ENCODE measurements at regions not wholly inside any gene's neighbourhood (a gene's known extent, or its start where the extent isn't known, plus 50 kb on each side); places are given as distances from the start of the nearest gene placed in this dataset.
A peak's percentile ranks its signal among the peaks of the same experiment; 100 is the strongest.
"Not testable (repeated sequence)": the region's sequence is repeated elsewhere in the genome, so short reads cannot be mapped to it uniquely, and the experiment has no call there.

DNA sequence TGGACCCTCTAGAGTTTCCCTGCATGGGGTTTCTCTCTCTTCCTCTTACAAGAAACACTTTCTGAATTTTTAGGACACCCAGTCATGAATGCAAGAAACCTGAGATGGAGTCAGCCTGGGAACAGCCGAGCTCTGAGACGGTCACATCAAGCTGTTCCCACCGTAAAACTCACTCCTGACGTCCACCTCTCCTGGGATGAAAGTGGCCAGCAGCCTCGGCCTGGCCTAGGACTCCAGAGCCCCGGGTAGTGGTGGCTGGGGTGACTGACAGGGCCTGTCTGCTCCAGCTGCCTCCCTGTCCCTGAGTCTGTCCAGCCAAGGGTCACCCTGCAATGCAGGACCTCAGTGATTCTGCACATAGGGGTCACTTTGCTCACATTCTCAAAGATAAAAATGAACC, 217.8 kb downstream of the SHOX start:
- DNase-seq (ENCODE audit: low read depth), result no peak

DNA sequence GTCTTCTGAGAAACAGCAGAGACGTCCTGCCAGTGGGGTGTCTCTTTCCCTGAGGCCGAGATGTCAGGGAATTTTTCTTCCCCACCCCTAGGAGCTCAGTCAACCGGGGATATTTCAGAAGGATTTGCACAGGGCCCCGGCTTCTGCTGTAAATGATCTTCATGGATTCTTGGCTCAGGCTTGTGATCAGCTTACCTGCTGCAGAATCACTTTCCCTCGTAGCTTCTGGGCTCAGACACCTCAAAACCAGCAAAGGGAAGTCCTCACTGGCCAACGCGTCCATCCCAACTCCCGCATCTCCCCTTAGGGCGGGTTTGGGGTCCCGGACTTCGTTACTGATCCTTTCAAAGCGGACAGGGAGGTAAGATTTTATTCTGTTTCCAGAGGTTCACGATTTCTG, 212.7 kb downstream of the SHOX start:
- DNase-seq (ENCODE audit: low read depth), result no peak

DNA sequence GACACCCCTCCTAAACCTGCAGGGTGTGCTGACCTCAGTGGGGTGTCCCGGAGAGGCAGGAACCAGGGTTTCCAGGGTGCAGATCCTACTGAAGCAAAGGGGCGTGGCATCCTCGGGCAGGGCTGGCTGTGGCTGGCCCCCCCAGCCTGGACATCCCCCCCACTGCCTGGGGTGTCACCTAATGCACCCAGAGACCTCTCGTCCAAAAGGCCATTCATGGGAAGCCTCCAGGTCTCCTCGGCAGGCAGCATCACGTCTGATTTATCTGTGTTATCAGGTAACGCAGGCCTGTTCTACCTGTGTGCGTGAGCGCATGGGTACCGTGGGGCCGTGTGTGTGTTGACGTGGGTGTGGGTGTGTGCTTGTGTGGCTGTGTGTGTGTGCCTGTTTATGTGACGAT, 210.0 kb downstream of the SHOX start:
- no peak for DNase-seq (ENCODE audit: low read depth)

DNA sequence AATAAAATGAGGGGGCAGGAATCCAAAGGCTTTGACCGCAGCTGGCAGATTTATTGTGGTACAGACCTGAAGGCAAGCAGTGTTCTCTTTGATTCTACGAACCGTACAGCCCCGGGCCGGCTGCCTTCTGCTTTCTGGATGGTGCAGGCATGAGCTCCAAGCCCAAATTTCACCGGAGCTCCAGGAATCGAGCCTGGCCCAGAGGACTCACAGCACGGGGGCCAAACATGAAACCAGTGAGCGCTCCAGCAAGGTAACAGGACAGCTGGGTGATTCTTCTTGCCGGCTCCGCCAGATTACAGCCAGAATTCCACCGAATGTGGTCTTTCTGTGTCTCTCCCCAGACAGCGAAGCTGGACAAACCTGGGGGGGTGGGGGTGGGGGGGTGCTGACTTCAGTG, 208.1 kb downstream of the SHOX start:
- DNase-seq (ENCODE audit: low read depth), result not testable (repeated sequence)

DNA sequence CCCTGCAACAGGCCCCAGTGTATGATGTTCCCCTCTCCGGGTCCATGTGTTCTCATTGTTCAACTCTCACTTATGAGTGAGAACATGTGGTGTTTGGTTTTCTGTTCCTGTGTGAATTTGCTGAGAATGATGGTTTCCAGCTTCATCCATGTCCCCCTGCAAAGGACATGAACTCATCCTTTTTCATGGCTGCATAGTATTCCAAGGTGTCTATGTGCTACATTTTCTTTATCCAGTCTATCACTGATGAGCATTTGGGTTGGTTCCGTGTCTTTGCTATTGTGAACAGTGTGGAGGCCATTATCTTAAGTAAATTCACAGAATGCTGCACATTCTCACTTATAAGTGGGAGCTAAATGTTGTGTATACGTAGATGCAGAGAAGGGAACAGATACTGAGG, 205.3 kb downstream of the SHOX start:
- not testable (repeated sequence) for DNase-seq (ENCODE audit: low read depth)

DNA sequence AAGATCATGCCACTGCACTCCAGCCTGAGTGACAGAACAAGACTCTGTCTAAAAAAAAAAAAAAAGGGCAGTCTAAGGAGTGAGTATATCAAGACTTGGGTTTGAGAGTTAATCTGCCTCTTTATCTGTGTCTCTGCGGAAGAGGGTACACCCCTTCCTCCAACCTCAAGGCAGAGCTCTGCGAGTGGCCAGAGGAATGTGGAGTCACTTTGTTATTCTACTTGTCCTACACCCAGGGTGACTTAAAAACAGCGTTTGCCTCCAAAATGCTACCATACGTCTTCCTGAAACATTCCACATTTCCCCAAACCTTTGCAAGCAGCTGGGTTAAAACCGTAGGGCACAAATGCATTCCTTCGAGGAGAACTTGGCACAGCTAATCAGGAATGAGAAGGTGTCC, 199.9 kb downstream of the SHOX start:
- no peak for DNase-seq (ENCODE audit: low read depth)

DNA sequence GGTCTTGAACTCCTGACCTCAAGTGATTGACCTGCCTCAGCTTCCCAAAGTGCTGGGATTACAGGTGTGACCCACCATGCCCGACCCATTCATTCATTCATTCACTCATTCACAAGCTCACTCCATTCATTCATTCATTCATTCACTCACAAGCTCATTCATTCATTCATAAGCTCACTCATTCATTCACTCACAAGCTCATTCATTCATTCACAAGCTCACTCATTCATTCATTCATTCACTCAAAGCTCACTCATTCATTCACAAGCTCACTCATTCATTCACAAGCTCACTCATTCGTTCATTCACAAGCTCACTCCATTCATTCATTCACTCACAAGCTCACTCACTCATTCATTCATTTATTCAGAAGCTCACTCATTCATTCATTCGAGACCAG, 198.6 kb downstream of the SHOX start:
- no peak for DNase-seq (ENCODE audit: low read depth)

DNA sequence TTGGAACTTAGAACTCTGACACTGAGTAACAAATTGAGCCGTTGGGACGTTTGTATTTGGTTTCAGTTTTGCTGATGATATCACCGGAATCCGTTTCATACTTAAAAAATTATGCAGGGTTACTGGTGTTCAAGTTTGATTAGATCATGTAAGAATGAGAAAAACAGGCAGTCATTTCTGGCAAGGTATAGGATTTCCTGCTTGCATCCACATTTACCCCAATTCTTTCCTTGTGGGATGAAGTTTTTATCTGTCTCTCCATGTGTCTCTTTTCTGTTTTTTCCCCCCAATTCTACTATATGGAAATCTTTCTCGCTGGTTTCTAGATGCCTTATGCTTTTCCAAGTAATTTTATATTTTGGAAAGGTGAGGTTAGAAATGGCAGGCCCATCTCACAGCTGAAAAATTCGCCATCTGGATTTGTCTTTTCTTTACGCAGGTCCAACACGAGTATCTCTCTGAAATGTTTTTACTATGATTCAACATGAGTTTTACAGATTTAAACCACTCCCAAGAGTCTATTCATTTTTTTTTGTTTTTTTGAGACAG, 197.9 kb downstream of the SHOX start:
- peak; percentile 28 for DNase-seq (ENCODE audit: low read depth)

DNA sequence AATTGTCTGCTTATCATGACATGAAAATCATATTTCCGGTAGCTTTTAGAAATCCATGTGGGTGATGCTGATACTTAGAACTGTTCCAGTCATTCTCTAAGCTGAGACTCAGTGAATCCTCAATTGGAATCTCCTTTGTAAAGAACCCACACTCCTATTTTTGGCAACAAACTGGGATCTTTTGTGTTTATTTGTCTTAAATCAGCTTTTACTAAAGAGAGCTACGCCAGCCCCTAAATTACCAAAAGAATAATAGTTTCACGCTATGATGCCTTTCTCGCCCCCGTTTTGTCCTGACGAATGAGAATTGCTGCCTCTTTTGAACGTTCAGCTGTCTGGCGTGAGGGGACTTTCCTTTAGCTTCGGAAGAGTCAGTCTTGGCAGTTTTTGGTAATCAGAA, 195.9 kb downstream of the SHOX start:
- no peak for DNase-seq (ENCODE audit: low read depth)

DNA sequence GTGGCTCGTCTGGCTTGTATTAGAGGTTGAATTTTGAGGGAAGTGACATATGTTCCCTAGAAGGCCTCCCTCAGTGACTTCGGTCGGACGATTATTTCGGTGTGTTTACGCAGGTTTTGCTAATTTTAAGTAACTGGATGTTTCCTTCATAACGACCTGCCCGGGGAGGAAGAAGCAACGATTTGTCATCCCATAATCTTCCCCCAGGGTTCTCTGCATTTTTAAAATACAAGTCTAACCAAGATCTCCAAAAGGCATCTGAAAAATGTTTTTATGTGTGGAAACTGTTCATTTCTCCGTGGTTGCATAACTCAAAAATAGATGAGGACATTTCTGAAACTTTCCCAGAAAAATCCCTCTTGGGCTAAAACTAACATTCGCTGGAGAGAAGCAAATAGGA, 195.4 kb downstream of the SHOX start:
- DNase-seq (ENCODE audit: low read depth), result peak; percentile 25

DNA sequence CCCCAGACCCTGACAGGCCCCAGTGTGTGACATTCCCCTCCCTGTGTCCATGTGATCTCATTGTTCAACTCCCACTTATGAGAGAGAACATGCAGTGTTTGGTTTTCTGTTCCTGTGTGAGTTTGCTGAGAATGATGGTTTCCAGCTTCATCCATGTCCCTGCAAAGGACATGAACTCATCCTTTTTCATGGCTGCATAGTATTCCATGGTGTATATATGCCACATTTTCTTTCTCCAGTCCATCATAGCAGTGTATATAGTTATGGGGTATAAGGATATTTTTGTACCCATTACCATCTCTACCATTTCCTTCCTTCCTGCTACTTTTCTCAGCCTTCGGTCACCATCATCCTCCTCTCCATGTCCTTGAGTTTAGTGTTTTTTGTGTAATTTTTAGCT, 192.5 kb downstream of the SHOX start:
- DNase-seq (ENCODE audit: low read depth), result not testable (repeated sequence)

DNA sequence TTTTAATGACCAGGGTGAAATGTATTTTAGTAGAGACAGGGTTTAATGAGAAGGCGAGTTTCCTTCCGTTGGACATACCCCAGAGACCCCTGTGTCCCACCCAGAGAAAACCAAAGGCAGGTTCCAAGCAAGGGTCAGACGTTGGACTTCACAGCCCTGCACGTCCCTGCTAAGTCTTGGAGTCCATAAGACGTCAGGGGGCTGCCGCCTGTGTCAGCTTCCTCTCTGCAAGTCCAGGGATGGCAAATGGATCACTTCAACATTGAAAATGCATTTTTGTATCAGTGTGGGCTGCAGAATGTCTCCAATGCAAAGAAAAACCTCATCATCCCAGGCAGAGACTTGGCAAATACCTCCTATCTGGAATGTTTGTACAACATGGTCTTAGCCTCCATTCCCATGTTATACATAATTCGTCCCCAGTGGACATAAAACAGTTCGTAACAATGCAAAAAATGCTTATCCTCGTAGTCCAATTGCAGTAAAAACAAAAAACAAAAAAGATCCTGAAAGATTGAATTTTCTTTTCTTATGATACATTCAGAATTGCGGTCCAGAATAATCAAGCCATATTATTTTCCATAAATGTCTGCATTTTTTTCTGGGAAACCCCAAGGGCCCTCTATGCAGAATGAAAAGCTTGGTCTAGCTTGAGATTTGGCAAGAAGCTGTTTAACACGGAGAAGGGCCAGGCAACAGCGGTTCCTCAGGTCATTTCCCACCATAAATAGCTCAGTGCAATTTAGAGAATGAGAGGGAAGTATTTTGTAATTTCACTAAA, 190.9 kb downstream of the SHOX start:
- DNase-seq (ENCODE audit: low read depth), result no peak

DNA sequence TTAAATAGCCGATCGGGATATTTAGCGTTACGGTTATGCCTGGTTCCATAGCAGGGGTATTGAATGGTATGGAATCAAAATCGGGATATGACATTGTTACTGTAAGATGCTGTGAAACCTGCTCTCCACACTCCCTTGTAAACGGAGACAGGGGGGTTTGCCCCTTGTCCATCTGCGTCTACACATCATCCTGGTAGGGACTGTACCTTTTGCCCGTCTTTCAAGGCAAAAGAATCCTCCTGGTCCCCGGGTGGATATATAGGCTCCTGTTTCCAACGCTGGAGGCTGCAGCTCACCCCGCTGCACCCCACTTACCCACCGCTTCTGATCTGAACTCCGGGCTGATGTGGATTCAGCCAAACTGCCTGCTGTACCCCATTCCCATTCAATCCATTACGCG, 189.1 kb downstream of the SHOX start:
- DNase-seq (ENCODE audit: low read depth), result no peak

DNA sequence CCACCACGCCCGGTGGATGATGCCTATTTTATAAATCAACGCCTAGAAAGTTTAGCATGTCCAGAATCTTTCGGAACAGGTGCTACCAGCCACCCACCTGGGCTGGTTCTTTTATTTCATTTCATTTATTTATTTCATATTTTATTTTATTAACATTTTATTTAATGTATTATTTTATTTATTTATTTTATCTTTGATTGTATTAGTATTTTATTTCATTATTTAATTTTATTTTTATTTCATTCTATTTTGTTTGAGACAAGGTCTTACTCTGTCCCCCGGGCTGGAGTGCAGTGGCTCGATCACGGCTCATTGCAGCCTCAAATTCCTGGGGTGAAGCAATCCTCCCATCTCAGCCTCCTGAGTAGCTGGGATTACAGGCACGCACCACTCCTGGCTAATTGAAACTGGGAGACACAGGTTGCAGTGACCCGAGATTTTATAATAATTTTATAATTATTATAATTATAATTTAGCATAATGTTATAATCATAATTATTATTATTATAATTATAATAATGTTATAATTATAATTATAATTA, 187.2 kb downstream of the SHOX start:
- DNase-seq (ENCODE audit: low read depth), result no peak

DNA sequence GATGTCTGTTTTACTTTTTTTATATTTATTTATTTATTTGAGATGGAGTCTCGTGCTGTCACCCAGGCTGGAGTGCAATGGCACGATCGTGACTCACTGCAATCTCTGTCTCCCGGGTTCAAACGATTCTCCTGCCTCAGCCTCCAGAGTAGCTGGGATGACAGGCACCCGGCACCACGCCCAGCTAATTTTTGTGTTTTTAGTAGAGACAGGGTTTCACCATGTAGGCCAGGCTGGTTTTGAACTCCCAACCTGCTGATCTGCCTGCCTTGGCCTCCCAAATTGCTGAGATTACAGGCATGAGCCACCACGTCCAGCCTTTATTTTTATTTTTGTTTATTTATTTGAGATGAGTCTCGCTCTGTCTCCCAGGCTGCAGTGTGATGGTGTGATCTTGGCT, 186.6 kb downstream of the SHOX start:
- DNase-seq (ENCODE audit: low read depth), result not testable (repeated sequence)

DNA sequence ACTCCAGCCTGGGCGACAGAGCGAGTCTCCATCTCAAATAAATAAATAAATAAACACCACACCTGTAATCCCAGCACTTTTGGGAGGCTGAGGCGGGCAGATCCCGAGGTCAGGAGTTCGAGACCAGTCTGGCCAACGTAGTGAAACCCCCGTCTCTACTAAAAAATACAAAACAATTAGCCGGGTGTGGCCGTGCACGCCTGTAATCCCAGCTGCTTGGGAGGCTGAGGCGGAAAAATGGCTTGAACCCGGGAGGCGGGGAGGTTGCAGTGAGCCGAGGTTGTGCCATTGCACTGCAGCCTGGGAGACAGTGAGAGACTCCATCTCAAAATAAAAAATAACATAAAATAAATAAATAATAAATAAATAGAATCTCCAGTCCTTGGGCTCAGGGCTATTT, 185.8 kb downstream of the SHOX start:
- no peak for DNase-seq (ENCODE audit: low read depth)

DNA sequence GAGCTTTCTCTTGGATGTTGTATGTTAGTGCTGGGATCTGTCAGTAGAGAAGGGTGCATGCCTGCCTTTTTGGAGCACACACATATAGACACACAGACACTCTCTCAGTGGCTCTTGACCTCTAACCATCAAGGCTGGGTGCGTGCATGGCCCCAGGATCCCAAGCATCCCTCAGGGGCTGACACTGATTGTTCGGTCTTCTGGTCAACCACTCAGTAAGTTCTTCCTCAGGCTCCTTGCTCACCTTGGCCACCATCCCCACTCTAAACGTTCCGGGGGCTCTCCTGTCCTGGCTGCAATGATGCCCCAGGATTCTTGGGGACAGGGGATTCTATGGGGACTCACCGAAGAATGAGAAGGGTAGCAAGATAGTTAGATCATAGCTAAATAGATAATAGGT, 179.6 kb downstream of the SHOX start:
- no peak for DNase-seq (ENCODE audit: low read depth)

DNA sequence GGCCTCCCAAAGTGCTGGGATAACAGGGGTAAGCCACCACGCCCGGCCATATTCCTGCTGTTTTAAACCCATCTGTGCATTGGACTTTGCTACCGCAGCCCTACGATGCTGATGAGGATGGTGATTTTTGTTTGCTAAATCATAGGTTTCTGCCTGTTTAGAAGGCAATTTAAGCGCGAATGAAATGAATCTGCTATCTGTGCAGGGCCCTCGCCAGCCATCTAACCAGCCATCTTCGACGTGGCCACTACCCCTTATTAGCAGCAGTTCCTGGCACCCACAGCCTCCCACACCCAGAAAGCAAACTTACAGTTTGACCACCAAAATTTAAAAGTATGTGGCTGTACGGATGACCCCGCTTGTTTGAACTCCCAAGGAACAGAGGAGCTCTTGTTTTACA, 178.5 kb downstream of the SHOX start:
- DNase-seq (ENCODE audit: low read depth), result no peak

DNA sequence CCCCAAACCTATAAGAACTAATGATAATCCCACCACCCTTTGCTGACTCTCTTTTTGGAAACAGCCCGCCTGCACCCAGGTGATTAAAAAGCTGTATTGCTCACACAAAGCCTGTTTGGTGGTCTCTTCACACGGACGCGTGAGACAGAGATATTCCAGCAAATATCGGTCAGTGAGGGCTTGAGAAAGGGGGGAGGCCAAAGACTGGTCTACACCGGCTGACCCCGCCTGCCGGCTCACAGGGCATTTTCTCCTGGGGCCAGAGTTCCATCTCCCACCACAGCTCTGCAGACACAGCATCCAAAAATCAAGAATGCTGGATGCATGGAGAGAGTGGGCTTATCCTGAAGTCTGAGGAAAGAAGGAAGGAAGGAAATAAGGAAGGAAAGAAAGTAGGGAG, 176.0 kb downstream of the SHOX start:
- no peak for DNase-seq (ENCODE audit: low read depth)

DNA sequence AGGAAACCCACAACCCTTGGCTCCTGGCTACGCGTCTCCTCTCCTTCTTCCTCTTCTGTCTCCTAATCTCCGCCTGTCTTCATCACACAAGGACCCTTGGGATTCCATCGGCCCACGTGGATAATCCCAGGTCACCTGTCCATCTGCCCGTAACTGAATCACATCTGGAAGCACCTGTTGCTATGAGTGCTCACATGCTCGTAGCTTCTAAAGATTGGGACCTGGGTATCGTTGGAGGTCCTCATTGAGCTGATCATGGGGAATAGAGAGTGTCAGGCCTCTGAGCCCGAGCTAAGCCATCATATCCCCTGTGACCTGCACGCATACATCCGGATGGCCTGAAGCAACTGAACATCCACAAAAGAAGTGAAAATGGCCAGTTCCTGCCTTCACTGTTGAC, 175.4 kb downstream of the SHOX start:
- no peak for DNase-seq (ENCODE audit: low read depth)

DNA sequence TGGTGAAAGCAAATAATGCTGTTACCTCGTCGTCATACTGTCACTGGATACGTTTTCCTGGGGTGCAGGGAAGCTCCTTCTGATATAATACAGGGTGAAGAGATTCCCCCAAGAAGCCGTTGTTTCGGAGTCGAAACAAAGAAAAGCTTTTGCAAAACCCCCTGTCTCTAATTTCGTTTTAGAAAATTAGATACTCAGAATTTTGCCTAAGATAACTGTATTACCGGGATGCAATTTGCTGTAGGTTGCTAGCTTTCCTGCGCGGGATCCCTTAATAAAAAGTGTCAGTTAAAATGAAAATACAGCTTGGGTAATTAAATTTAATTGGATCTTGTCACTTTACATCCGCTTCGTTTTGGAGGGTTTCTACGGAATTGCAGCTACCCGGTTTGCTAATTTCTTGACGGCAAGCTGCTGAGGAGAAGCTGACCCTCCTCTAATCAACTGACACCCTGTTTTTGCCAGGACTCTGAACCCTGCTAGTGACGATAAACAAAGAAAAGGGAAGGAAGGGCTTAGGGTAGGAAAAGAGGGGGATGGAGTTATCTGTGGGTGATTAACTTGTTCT, 174.6 kb downstream of the SHOX start:
- DNase-seq (ENCODE audit: low read depth), result no peak

DNA sequence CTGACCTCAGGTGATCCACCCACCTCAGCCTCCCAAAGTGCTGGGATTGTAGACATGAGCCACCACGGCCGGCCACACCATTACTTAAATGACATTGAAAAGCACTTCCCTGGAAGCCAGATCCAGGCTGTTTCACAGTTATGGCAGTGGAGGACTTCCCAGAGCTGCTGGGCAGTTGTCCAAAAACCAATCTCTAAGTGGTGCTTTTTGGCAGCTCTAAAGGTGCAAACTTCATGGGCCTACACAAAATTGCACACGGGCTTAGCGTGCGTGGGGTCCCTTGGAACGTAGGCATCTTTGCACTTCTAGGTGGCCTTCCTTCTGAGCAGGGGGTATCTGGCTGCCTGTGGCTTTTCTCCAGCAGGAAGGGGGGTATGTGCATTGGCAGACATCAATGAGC, 172.3 kb downstream of the SHOX start:
- no peak for DNase-seq (ENCODE audit: low read depth)

DNA sequence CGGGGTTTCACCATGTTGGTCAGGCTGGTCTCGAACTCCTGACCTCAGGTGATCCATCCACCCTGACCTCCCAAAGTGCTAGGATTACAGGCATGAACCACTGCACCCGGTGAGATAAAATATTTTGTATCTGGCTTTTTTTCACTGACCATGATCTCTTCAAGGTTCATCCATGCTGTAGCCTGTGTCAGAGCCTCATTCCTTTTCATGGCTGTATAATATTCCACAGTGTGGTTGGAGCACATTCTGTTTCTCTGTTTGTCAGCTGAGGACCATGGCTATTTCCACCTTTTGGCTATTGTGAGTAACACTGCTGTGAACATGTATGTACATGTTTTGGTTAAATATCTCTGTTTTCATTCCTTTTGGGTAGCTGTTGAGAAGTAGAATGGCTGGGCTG, 169.2 kb downstream of the SHOX start:
- DNase-seq (ENCODE audit: low read depth), result no peak

DNA sequence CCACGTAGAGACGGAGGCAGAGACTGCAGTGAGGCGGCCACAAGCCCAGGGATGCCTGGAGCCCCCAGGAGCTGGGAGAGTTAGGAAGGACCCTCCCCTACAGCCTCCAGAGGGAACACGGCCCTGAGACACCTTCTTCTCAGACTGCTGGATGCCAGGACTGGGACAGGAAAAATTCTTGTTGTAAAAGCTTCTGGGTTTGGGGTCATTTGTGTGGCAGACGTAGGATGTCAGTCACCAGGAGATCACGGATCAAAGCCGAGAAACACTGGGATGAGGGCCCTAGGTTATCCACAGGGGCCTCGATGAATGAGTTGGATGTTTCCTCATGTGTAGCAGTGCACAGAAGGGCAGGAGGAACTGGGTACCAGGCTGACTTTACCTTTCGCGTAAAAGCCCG, 163.7 kb downstream of the SHOX start:
- DNase-seq (ENCODE audit: low read depth), result no peak
